Activated CD8-positive, alpha-beta memory T cell treated with anti-CD3 and anti-CD28 coated beads for 36 hours (primary cell): ENCODE measurements at regions not wholly inside any gene's neighbourhood (a gene's known extent, or its start where the extent isn't known, plus 50 kb on each side); places are given as distances from the start of the nearest gene placed in this dataset.
"Not testable (repeated sequence)": the region's sequence is repeated elsewhere in the genome, so short reads cannot be mapped to it uniquely, and the experiment has no call there.

Source experiments
- CTCF ChIA-PET: fragments of 350-600 bp; sonication (Branson Sonifier 250); formaldehyde crosslinking; loops from one replicate; lab custom pipeline; 2021; ENCODE audit warnings: antibody characterized with exemption; lab: Charles Lee
- POLR2A ChIA-PET: fragments of 350-600 bp; sonication (Branson Sonifier 250); formaldehyde crosslinking; loops from one replicate; lab custom pipeline; 2021; ENCODE audit warnings: antibody characterized with exemption; lab: Charles Lee

- POLR2A ChIA-PET = no interaction called here
- CTCF ChIA-PET = no interaction called here
These were observed 649.5 kb upstream of the ZNF804A start for GRCh38 chr2:183948861-183949260.

GRCh38 chr2:183950673-183951072, 647.7 kb upstream of the ZNF804A start:
- ChIA-PET POLR2A (no interaction called here), CTCF (no interaction called here)

GRCh38 chr2:183951630-183952029, 646.7 kb upstream of the ZNF804A start:
- ChIA-PET POLR2A (no interaction called here), CTCF (no interaction called here)

- CTCF ChIA-PET = no interaction called here
These were observed 645.6 kb upstream of the ZNF804A start for GRCh38 chr2:183952741-183953140.

GRCh38 chr2:183963609-183964008, 634.7 kb upstream of the ZNF804A start:
- CTCF ChIA-PET = no interaction called here
- POLR2A ChIA-PET = no interaction called here

More at GRCh38 chr2:183952741-183953140, 645.6 kb upstream of the ZNF804A start:
- POLR2A ChIA-PET = no interaction called here

GRCh38 chr2:183964565-183964964, 633.8 kb upstream of the ZNF804A start:
- POLR2A ChIA-PET = no interaction called here
- CTCF ChIA-PET = no interaction called here

- ChIA-PET POLR2A (no interaction called here), CTCF (no interaction called here)
These were observed 630.6 kb upstream of the ZNF804A start for GRCh38 chr2:183967756-183968155.

- CTCF ChIA-PET, POLR2A ChIA-PET: not testable (repeated sequence)
These were observed 622.7 kb upstream of the ZNF804A start for GRCh38 chr2:183975676-183976075.

GRCh38 chr2:183984871-183985270, 613.5 kb upstream of the ZNF804A start:
- CTCF ChIA-PET = no interaction called here
- POLR2A ChIA-PET = no interaction called here

- ChIA-PET CTCF (no interaction called here), POLR2A (no interaction called here)
These were observed 606.4 kb upstream of the ZNF804A start for GRCh38 chr2:183991968-183992367.

GRCh38 chr2:183993052-183993451, 605.3 kb upstream of the ZNF804A start:
- ChIA-PET POLR2A (no interaction called here), CTCF (no interaction called here)

GRCh38 chr2:183995632-183996031, 602.7 kb upstream of the ZNF804A start:
- POLR2A ChIA-PET = no interaction called here
- CTCF ChIA-PET = no interaction called here

- ChIA-PET CTCF (no interaction called here), POLR2A (no interaction called here)
These were observed 601.2 kb upstream of the ZNF804A start for GRCh38 chr2:183996825-183997793.

GRCh38 chr2:183998041-183998796, 600.1 kb upstream of the ZNF804A start:
- CTCF ChIA-PET = no interaction called here
- POLR2A ChIA-PET = no interaction called here

GRCh38 chr2:183998797-183999190, 599.5 kb upstream of the ZNF804A start:
- POLR2A ChIA-PET = no interaction called here
- CTCF ChIA-PET = no interaction called here

- CTCF ChIA-PET = no interaction called here
These were observed 593.9 kb upstream of the ZNF804A start for GRCh38 chr2:184004289-184004947.

GRCh38 chr2:184004948-184005672, 593.2 kb upstream of the ZNF804A start:
- CTCF ChIA-PET = no interaction called here
- POLR2A ChIA-PET = no interaction called here

More at GRCh38 chr2:184004289-184004947, 593.9 kb upstream of the ZNF804A start:
- POLR2A ChIA-PET = no interaction called here

GRCh38 chr2:184006998-184007397, 591.3 kb upstream of the ZNF804A start:
- ChIA-PET POLR2A (no interaction called here), CTCF (no interaction called here)

GRCh38 chr2:184026961-184027360, 571.4 kb upstream of the ZNF804A start:
- ChIA-PET POLR2A (no interaction called here), CTCF (no interaction called here)
